GM18499 (cell line): ENCODE measurements at regions not wholly inside any gene's neighbourhood (a gene's known extent, or its start where the extent isn't known, plus 50 kb on each side); places are given as distances from the start of the nearest gene placed in this dataset.
"Not testable (repeated sequence)": the region's sequence is repeated elsewhere in the genome, so short reads cannot be mapped to it uniquely, and the experiment has no call there.

Experiments
- ATAC-seq: cut with Tn5 transposase; IDR thresholded peaks from one replicate; pipeline ENCODE4 v1.9.1; 2021; ENCODE audit warnings: moderate number of reproducible peaks; ENCODE audit not compliant: insufficient read depth, unreplicated experiment

GRCh38 chr19:31444931-31445330 is 95.7 kb upstream of the TSHZ3 start:
- no peak for ATAC-seq

- ATAC-seq = no peak
Measured at GRCh38 chr19:31445406-31445805, 96.2 kb upstream of the TSHZ3 start.

- ATAC-seq = no peak
Measured at GRCh38 chr19:31448221-31448657, 99.0 kb upstream of the TSHZ3 start.

- no peak for ATAC-seq
Measured at GRCh38 chr19:31449379-31449778, 100.1 kb upstream of the TSHZ3 start.

- no peak for ATAC-seq
Measured at GRCh38 chr19:31450696-31451095, 101.5 kb upstream of the TSHZ3 start.

- ATAC-seq = no peak
Measured at GRCh38 chr19:31451686-31452330, 102.6 kb upstream of the TSHZ3 start.

- ATAC-seq = no peak
Measured at GRCh38 chr19:31459430-31459829, 110.2 kb upstream of the TSHZ3 start.

- no peak for ATAC-seq
Measured at GRCh38 chr19:31461814-31462539, 112.7 kb upstream of the TSHZ3 start.

GRCh38 chr19:31470229-31470939 is 121.1 kb upstream of the TSHZ3 start:
- ATAC-seq = no peak

GRCh38 chr19:31470952-31471351 is 121.7 kb upstream of the TSHZ3 start:
- ATAC-seq = no peak

- ATAC-seq = no peak
Measured at GRCh38 chr19:31478241-31478640, 129.0 kb upstream of the TSHZ3 start.

- no peak for ATAC-seq
Measured at GRCh38 chr19:31483226-31483857, 134.1 kb upstream of the TSHZ3 start.

- not testable (repeated sequence) for ATAC-seq
Measured at GRCh38 chr19:31484858-31485410, 135.7 kb upstream of the TSHZ3 start.

- ATAC-seq = no peak
Measured at GRCh38 chr19:31485472-31485871, 136.2 kb upstream of the TSHZ3 start.

- ATAC-seq = no peak
Measured at GRCh38 chr19:31491242-31491641, 142.0 kb upstream of the TSHZ3 start.

GRCh38 chr19:31492050-31492449 is 142.8 kb upstream of the TSHZ3 start:
- no peak for ATAC-seq

- ATAC-seq = no peak
Measured at GRCh38 chr19:31496076-31496475, 146.8 kb upstream of the TSHZ3 start.

GRCh38 chr19:31497709-31498108 is 148.5 kb upstream of the TSHZ3 start:
- no peak for ATAC-seq

GRCh38 chr19:31498781-31499180 is 149.5 kb upstream of the TSHZ3 start:
- ATAC-seq = no peak
